Left renal cortex interstitium (tissue), 4 donors: ENCODE measurements at regions not wholly inside any gene's neighbourhood (a gene's known extent, or its start where the extent isn't known, plus 50 kb on each side); places are given as distances from the start of the nearest gene placed in this dataset.

Source experiments
- DNase-seq, 4 donors: peaks; one replicate each; pipeline ENCODE4 v3.0.0-alpha.2; 2013; ENCODE audit warnings: low read depth in 4 of 4, low spot score in 2 of 4, missing footprints in 1 of 4

DNA sequence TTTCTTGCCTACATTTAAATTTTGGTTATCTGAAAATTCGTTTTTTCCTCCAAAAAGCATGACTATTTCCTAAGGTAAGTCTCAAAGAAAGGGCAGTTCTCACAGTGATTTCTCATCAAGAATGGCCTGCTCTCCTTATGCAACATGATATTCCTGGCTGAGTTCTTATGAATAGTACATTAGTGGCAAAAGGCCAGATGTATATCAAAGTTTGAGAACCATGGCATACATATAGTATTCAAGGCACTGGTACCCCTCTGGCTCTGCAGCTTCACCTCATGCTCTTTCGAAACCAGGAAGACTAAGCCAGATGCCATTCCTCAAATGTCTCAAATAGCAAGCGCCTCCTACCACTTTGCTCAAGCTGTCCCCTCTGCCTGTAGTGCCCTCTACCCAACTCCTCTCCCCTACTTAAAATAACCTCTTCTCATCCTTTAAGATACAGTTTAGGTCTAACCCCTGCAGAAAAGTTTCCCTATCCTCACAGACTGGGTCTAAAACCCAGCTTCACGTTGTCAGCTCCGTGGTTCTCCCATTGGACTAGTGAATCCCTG lies 280.3 kb downstream of the HACE1 start:
- no peak for DNase-seq

DNA sequence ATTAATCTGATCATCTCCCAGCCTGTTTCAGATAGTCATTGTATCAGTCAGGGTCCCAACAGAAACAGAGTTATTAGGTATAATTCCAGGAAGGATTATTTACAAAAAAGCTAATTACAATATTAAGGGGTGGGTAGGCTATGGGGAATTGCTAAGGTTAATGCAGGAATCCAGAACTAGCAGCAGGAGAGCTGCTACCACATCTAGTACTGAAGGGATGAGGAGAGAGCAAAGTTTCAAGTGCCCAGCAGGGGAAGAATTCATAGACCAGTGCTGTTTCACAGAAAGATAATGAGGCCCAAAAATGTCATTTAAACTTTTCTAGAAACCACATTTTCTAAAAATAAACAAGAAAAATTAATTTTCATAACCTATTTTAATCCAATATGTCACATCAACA lies 284.2 kb downstream of the HACE1 start:
- no peak for DNase-seq

GRCh38 chr6:104574135-104574750 lies 285.5 kb downstream of the HACE1 start:
- no peak for DNase-seq

DNA sequence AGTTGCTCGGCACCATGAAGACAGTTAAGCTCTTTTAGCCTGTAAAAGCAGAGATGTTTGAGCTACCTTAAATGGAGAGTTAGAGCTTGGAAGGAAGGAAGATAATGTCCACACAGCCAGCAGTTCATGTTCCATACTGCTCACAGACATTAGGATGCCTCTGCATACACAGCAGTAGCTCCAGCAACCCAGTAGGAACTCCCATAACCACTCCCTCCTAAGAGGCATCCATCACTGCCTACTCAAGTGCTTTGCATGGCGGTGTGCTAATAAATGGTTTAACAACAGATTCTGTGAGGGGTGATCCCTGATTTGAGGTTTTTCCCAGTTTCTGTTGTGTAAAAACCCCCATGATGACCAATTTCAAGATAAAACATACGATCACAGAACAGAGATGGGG lies 286.4 kb downstream of the HACE1 start:
- no peak for DNase-seq

DNA sequence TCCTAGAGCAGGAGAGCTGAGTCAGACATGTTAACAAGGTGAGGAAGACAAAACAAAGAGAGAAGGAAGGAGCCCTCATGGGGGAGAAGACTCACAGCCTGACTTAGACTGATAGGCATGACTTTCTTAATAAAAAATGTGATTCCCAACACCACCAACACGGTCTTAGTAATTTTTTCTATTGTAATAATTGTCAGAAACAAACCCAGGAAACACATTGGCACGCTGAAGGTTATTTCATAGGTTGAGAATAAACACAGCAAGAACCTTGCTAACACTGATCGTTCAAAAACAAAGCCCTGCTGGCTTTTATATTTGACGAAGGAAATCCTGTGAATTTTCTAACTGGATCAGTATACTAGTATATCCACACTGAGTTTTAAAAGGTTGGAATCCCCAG lies 286.8 kb downstream of the HACE1 start:
- no peak for DNase-seq

GRCh38 chr6:104566411-104566810 lies 293.3 kb downstream of the HACE1 start:
- DNase-seq = no peak

DNA sequence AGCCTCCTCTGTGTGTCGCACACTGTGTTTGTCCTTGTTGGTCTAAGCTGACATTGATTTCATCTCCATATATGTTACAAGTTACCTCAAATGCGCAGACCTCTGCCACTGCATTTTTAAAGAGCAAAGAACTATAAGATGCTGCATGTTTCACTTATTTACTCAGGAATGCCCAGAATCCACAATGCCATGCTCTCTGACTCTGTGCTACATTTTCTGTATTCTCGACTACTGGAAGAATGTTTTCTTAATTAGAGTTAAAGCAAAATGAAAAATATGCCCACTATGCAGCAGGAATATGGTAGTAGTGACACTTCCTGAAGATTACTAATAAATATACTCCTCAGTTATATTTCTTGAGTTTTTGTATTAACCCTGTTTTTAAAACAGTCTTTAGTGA lies 296.4 kb downstream of the HACE1 start:
- no peak for DNase-seq

- no peak for DNase-seq
Observed at GRCh38 chr6:104559435-104560202, 300.1 kb downstream of the HACE1 start.

GRCh38 chr6:104558746-104559145 lies 301.0 kb downstream of the HACE1 start:
- DNase-seq = no peak

DNA sequence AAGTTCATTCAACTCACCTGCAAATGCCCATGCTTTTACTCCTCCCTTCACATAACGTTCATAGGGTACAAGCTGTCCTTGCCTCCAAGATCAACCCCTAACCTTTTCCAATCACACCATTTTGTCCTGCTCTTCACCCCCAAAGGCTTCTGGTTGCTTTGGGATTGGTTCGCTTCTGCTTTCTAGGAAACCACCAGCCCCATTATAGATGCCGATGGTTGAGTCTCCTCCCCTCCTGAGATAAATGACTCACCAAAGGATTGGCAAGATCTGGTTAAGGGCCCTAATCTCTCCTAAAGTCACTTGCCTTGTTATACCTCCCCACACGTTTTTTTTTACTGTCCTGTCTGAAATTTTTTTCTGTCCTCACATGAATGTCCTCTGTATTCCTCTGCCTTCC lies 311.4 kb downstream of the HACE1 start:
- DNase-seq = no peak

- no peak for DNase-seq
Observed at GRCh38 chr6:104541411-104541810, 318.3 kb downstream of the HACE1 start.

GRCh38 chr6:104540743-104541142 lies 319.0 kb downstream of the HACE1 start:
- no peak for DNase-seq

DNA sequence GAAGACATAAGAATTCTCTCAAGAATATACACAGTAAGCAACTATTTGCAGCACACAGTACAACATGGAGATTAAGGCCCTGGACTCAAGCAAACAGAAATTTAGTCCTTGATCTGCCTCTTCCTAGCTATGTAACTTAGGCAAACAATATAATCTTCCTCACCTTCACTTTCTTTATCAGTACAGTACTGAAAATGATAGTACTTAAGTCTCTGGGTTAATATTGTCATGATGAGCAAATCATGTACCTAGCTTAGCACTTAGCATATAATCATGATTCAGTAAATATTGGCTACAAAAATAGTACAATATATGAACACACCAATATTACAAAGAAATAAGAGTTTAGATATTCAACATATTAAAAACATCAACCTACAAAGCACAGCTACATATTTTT lies 320.5 kb downstream of the HACE1 start:
- DNase-seq = no peak

DNA sequence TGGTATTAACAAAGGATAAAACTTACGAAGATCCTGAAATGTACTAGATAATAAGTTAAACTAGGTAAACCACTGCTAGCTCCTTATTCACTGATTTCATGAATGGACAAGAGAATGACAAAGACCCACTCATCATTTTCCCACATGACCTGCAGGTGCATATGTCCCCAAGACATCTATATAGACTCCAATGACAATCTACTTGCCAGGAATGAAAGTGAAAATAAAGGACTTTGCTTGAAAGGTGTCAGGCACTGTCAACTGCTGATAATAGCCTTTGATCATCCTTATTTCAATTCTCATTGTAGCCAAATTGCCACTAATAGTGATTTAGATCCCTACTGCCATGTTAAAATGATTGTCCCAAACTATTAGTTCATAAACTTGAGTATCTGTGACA lies 321.8 kb downstream of the HACE1 start:
- no peak for DNase-seq

DNA sequence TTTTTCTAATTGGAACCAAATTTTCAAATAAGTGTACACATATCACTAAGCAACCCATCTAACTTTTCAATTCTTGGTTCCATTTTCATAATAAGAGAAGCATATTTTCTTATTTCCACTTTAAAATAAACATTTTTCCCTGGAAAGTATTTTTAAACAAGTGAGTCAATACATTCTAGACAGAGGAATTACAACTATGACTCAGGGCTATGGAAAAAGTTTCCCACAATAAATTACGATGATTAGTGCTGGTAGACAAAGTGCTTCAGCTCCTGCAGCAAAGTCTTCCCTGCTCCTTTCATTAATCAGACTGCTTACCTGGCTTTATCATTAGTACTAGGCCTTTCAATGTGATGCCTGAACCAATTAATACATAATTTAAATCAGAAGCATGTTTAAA lies 322.5 kb downstream of the HACE1 start:
- DNase-seq = no peak

GRCh38 chr6:104532462-104532861 lies 327.3 kb downstream of the HACE1 start:
- no peak for DNase-seq

DNA sequence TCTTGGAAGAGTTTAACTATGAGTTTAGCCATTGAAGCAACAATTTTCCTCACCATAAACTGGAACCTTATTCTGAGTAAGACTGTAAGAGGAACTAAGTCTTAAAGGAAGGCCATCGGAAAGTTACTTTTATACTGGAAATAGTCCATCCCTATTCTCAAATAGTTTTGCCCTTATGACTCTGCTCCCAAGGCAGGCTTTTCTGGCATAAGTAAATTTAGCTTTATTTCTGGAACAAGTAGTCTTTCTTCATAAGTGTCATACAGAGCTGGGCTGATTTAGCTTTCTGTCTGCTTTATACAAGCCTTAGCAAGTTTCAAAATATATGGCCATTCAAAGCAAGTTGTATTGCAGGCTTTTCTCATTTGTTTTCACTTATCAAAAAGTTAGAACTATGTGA lies 328.1 kb downstream of the HACE1 start:
- DNase-seq = no peak

DNA sequence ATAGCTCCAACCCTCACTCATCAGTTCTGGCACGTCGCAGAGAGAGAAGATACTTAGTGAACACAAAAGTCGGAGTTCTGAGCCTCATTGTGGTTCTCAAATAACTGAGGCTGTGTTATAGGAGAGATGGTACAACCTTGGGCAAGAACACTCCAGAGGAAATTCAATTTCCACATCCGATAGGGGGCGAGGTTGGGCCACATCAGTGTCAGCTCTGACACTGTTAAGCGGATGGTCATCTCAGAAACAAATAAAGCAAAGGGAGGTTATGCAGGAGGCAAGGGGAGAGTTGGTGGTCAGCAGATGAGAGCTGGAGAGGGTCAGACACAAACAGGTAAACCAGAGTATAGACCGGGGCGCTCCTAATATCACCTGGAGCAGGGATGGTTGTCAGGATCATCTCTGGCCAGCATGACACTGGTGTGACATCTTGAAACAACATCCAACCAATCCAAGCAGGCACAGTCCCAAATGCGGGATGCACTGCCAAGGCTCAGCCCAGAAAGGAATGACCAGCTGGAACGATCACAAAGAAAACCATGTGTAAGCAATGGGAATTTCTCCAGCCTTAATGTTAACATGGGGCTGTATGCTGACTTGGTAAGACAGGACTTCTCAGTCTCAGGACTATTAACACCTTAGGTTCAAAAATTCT lies 331.8 kb downstream of the HACE1 start:
- DNase-seq = no peak

DNA sequence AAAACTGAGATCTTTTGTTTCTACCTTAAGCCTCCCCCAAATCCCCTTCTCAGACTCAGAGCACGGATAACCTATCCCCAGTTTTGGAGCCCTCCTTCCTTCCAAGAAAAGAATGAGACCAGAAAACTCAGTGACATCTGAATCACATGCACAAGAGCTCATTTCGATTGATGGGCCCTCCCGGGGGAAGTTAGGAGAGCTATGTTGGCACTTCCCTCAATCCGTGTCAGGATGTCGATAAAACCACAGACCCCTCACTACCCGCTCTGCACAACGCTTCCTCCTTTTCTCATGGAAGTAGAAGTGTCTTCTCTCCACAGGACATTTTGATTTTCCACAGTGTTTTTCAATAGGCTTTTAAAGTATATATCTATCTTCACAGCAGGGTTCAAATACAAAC lies 332.4 kb downstream of the HACE1 start:
- DNase-seq = no peak

DNA sequence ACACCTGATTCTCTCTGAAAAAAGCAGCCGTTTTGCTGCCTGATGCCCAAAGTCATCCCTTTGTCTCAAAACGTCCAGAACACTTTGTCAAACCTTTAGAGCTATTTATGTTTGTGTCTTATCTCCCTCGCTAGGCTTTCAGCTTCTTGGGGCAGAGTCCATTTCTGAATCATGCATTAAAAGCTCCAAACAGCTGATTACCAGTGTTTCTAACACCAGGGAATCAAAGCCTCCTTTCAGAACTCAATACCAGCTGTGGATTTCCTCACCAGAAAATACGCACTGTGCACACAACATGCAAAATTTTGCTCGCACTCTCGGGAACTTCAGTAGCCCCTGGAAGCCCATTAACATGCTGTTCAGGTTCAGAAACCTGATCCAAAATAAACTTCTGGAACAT lies 333.3 kb downstream of the HACE1 start:
- DNase-seq = no peak

GRCh38 chr6:104525677-104526322 lies 333.9 kb downstream of the HACE1 start:
- DNase-seq = peak; percentile 21 to 64 (median 30)
